CD4-positive, alpha-beta memory T cell (primary cell): ENCODE measurements at regions not wholly inside any gene's neighbourhood (a gene's known extent, or its start where the extent isn't known, plus 50 kb on each side); places are given as distances from the start of the nearest gene placed in this dataset.
"Not testable (repeated sequence)": the region's sequence is repeated elsewhere in the genome, so short reads cannot be mapped to it uniquely, and the experiment has no call there.

Experiments
- CTCF ChIA-PET: fragments of 350-600 bp; sonication (Branson Sonifier 250); formaldehyde crosslinking; loops from one replicate; lab custom pipeline; 2021; ENCODE audit warnings: inconsistent platforms; ENCODE audit not compliant: partially characterized antibody; lab: Charles Lee
- POLR2A ChIA-PET: fragments of 350-600 bp; sonication (Branson Sonifier 250); formaldehyde crosslinking; loops from one replicate; lab custom pipeline; 2021; ENCODE audit not compliant: partially characterized antibody; lab: Charles Lee
- DNase-seq, 5 donors: peaks; one replicate each; pipeline versions ENCODE4 v3.0.0 to v3.0.0-alpha.2; 2020 to 2022; ENCODE audit warnings: mixed read lengths in 1 of 5
- H3K27ac ChIP-seq: one replicate; pipeline ENCODE4 v1.7.0; 2013; ENCODE audit warnings: low read depth, low read length
- H3K27me3 ChIP-seq: 2 replicates; pipeline ENCODE4 v1.7.0; 2013; ENCODE audit warnings: mild to moderate bottlenecking, low read length, moderate library complexity; ENCODE audit not compliant: insufficient read depth
- H3K36me3 ChIP-seq: 2 replicates; pipeline ENCODE4 v1.7.0; 2013; ENCODE audit warnings: mild to moderate bottlenecking, low read length, moderate library complexity; ENCODE audit not compliant: insufficient read depth
- H3K4me1 ChIP-seq: 2 replicates; pipeline ENCODE4 v1.7.0; 2013; ENCODE audit warnings: mild to moderate bottlenecking, low read length, moderate library complexity; ENCODE audit not compliant: insufficient read depth
- H3K4me3 ChIP-seq, 2 donors: one replicate each; pipeline ENCODE4 v1.7.0; 2013; ENCODE audit warnings: low read length in 2 of 2, mild to moderate bottlenecking in 1 of 2
- H3K9me3 ChIP-seq, 2 donors: one replicate each; pipeline ENCODE4 v1.7.0; 2013; ENCODE audit warnings: low read length in 2 of 2, control low read depth in 1 of 2; ENCODE audit not compliant: control insufficient read depth in 1 of 2
- H3K27ac Mint-ChIP-seq, 7 donors: one replicate each; pipeline ENCODE4 v1.8.0; 2020 to 2021; ENCODE audit warnings: mixed read lengths in 7 of 7, mild to moderate bottlenecking in 6 of 7, inconsistent platforms in 3 of 7, moderate library complexity in 3 of 7
- H3K27me3 Mint-ChIP-seq, 2 donors: one replicate each; pipeline ENCODE4 v1.8.0; 2020 to 2021; ENCODE audit warnings: mixed read lengths in 2 of 2
- H3K36me3 Mint-ChIP-seq, 2 donors: one replicate each; pipeline ENCODE4 v1.8.0; 2020 to 2021; ENCODE audit warnings: mixed read lengths in 2 of 2, inconsistent platforms in 1 of 2, mild to moderate bottlenecking in 1 of 2
- H3K4me1 Mint-ChIP-seq, 4 donors: one replicate each; pipeline ENCODE4 v1.8.0; 2020 to 2021; ENCODE audit warnings: mixed read lengths in 4 of 4, mild to moderate bottlenecking in 1 of 4
- H3K4me3 Mint-ChIP-seq, 8 donors: one replicate each; pipeline ENCODE4 v1.8.0; 2020 to 2021; ENCODE audit warnings: mixed read lengths in 8 of 8, mild to moderate bottlenecking in 7 of 8, moderate library complexity in 6 of 8, inconsistent platforms in 3 of 8
- H3K9me3 Mint-ChIP-seq, 8 donors: one replicate each; pipeline ENCODE4 v1.8.0; 2020 to 2021; ENCODE audit warnings: mixed read lengths in 8 of 8, mild to moderate bottlenecking in 5 of 8, inconsistent platforms in 3 of 8, moderate library complexity in 1 of 8
- intact Hi-C: fragments of 100-400 bp; cut with micrococcal nuclease; formaldehyde crosslinking; loops from one replicate; pipeline ENCODE4 v1.15.1; 2023

GRCh38 chrX:56029691-56030090 is 202.5 kb upstream of the KLF8 start:
- Histone ChIP-seq H3K27me3 (no peaks in the 10 kb centered on the region), H3K4me3 (no peak overlapping the region), H3K36me3 (no peaks in the 10 kb centered on the region), H3K9me3 (no peaks in the 10 kb centered on the region), H3K27ac (no peak overlapping the region), H3K4me1 (no peaks in the 10 kb centered on the region)
- H3K9me3 Mint-ChIP-seq, result no peaks in the 10 kb centered on the region
- no peaks in the 10 kb centered on the region for H3K27me3 Mint-ChIP-seq
- no peaks in the 10 kb centered on the region for H3K4me1 Mint-ChIP-seq
- H3K4me3 Mint-ChIP-seq, result no peak overlapping the region
- DNase-seq, result no peak
- ChIA-PET CTCF (no interaction called here), POLR2A (no interaction called here)
- intact Hi-C loops, result no loop called here
- H3K36me3 Mint-ChIP-seq, result no peaks in the 10 kb centered on the region
- H3K27ac Mint-ChIP-seq, result no peak overlapping the region

DNA sequence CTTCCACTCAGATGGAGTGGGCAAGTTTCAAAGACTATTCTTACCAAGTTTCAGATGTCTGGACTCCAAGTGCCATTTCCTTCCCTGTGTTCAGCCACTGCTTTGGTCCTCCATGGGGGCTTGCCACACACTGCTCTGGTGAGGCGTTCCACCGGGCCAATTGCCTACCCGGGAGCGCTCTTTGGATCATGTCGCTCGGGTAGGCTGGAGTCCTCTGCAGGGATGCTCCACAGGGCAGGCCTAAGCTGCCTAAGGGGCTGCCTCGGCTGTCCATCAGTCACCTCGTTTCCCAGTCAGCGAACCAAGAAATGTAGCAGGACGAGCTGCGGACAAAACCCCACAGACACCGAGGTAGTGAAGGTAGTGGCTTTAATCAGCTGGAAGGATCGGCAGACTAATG is 200.7 kb upstream of the KLF8 start:
- Histone ChIP-seq H3K27ac (no peak overlapping the region), H3K4me3 (no peak overlapping the region), H3K36me3 (no peaks in the 10 kb centered on the region), H3K9me3 (no peaks in the 10 kb centered on the region), H3K4me1 (no peaks in the 10 kb centered on the region), H3K27me3 (no peaks in the 10 kb centered on the region)
- DNase-seq, result no peak
- H3K4me3 Mint-ChIP-seq, result no peak overlapping the region
- intact Hi-C loops, result no loop called here
- ChIA-PET POLR2A (no interaction called here), CTCF (no interaction called here)
- H3K27ac Mint-ChIP-seq, result no peak overlapping the region
- peaks cover 0 to 8% (median 4%) of the 10 kb centered on the region in 8 donors for H3K9me3 Mint-ChIP-seq
- no peaks in the 10 kb centered on the region for H3K4me1 Mint-ChIP-seq
- peaks cover 0 to 2% of the 10 kb centered on the region in 2 donors for H3K36me3 Mint-ChIP-seq
- H3K27me3 Mint-ChIP-seq, result no peaks in the 10 kb centered on the region

- POLR2A ChIA-PET, result no interaction called here
- H3K9me3 Mint-ChIP-seq, result peaks cover 0 to 25% (median 9%) of the 10 kb centered on the region in 8 donors
- no peak overlapping the region for H3K4me3 ChIP-seq
- no peak overlapping the region for H3K4me3 Mint-ChIP-seq
- no peaks in the 10 kb centered on the region for H3K4me1 ChIP-seq
- CTCF ChIA-PET, result no interaction called here
- H3K4me1 Mint-ChIP-seq, result no peaks in the 10 kb centered on the region
- no peaks in the 10 kb centered on the region for H3K27me3 Mint-ChIP-seq
- no peaks in the 10 kb centered on the region for H3K27me3 ChIP-seq
- peaks cover 0 to 3% of the 10 kb centered on the region in 2 donors for H3K36me3 Mint-ChIP-seq
- DNase-seq, result no peak
- intact Hi-C loops, result no loop called here
- no peaks in the 10 kb centered on the region for H3K9me3 ChIP-seq
- no peak overlapping the region for H3K27ac ChIP-seq
- no peaks in the 10 kb centered on the region for H3K36me3 ChIP-seq
- no peak overlapping the region for H3K27ac Mint-ChIP-seq
Measured at GRCh38 chrX:56033495-56034180, 198.5 kb upstream of the KLF8 start.

- POLR2A ChIA-PET, CTCF ChIA-PET, H3K27ac Mint-ChIP-seq, intact Hi-C loops, H3K4me1 ChIP-seq, H3K27me3 ChIP-seq, H3K4me3 ChIP-seq, H3K9me3 ChIP-seq, H3K4me3 Mint-ChIP-seq, DNase-seq, H3K27me3 Mint-ChIP-seq, H3K4me1 Mint-ChIP-seq, H3K27ac ChIP-seq, H3K36me3 ChIP-seq: not testable (repeated sequence)
- Mint-ChIP-seq H3K9me3 (peaks cover 4 to 47% (median 36%) of the 10 kb centered on the region in 8 donors), H3K36me3 (peaks cover 18% of the 10 kb centered on the region in 2 donors)
Measured at GRCh38 chrX:56052673-56053330, 179.4 kb upstream of the KLF8 start.

- no peak for DNase-seq
- Mint-ChIP-seq H3K27me3 (no peaks in the 10 kb centered on the region), H3K27ac (no peak overlapping the region), H3K4me3 (no peak overlapping the region), H3K9me3 (peaks cover 4 to 63% (median 49%) of the 10 kb centered on the region in 8 donors), H3K4me1 (no peaks in the 10 kb centered on the region), H3K36me3 (peaks cover 21 to 35% of the 10 kb centered on the region in 2 donors)
- CTCF ChIA-PET, result no interaction called here
- POLR2A ChIA-PET, result no interaction called here
- H3K27ac ChIP-seq, result no peak overlapping the region
- intact Hi-C loops, result no loop called here
- H3K27me3 ChIP-seq, result no peaks in the 10 kb centered on the region
- no peak overlapping the region for H3K4me3 ChIP-seq
- no peaks in the 10 kb centered on the region for H3K9me3 ChIP-seq
- no peaks in the 10 kb centered on the region for H3K36me3 ChIP-seq
- H3K4me1 ChIP-seq, result no peaks in the 10 kb centered on the region
Measured at GRCh38 chrX:56057325-56057724, 174.8 kb upstream of the KLF8 start.

DNA sequence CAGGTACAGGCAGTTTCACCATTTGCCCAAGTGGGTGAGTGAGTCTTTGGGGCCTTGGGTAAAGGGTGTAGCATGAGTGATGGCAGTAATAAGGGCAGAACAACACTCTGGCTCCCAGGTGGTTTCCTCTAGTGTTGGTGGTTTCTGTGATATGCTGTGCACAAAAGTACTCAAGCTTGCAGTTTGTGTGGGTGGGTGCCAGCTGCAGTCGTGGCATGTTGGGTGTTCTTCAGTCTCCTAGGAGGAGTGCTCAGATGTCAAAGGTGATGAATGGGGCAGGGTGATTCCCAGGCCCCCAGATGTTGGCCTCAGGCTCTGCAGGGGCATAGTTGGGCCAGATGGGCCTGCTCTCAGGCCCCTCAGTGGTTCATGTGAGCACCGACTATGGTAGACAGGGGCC is 166.1 kb upstream of the KLF8 start:
- no peaks in the 10 kb centered on the region for H3K27me3 ChIP-seq
- ChIA-PET CTCF (no interaction called here), POLR2A (no interaction called here)
- Mint-ChIP-seq H3K4me1 (peaks cover 9 to 32% (median 12%) of the 10 kb centered on the region in 4 donors), H3K27ac (peak overlapping the region in 2 of 7 donors; percentile 8 to 18), H3K9me3 (peaks cover 0 to 39% (median 24%) of the 10 kb centered on the region in 8 donors), H3K36me3 (peaks cover 11% of the 10 kb centered on the region in 2 donors), H3K4me3 (no peak overlapping the region), H3K27me3 (no peaks in the 10 kb centered on the region)
- H3K4me1 ChIP-seq, result peaks cover 27% of the 10 kb centered on the region
- no peaks in the 10 kb centered on the region for H3K9me3 ChIP-seq
- DNase-seq, result no peak
- intact Hi-C loops, result no loop called here
- no peak overlapping the region for H3K27ac ChIP-seq
- H3K4me3 ChIP-seq, result no peak overlapping the region
- H3K36me3 ChIP-seq, result no peaks in the 10 kb centered on the region

DNA sequence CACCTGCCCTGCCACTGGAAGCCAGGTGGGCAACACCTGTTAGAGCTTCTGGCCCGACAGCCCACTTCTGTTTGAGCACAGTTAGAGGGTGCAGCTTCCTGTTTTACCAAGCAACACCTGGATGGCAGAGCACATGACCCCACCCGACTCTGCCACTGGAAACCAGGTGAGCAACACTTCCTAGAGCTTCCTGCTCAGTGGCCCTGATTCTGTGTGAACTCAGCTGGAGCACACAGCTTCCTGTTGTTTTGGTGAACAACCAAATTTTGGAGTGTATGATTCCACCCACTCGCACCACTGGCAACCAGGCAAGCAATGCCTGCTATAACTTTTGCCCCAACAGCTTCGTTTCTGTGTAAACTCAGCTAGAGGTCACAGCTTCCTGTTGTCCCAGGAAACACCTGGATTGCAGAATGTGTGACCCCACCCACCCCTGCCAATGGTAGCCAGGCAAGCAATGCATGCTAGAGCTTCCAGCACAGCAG is 163.8 kb upstream of the KLF8 start:
- Histone ChIP-seq H3K4me1 (peaks cover 27% of the 10 kb centered on the region), H3K9me3 (no peaks in the 10 kb centered on the region), H3K36me3 (no peaks in the 10 kb centered on the region), H3K27me3 (no peaks in the 10 kb centered on the region), H3K27ac (no peak overlapping the region), H3K4me3 (no peak overlapping the region)
- intact Hi-C loops, result no loop called here
- POLR2A ChIA-PET, result interaction anchor here (0.6 to 1.0 kb wide), 2 partner anchors 160 to 496 kb away, joined by 3 read pairs; no protein-coding TSS in a partner anchor
- CTCF ChIA-PET, result no interaction called here
- H3K27me3 Mint-ChIP-seq, result no peaks in the 10 kb centered on the region
- H3K36me3 Mint-ChIP-seq, result peaks cover 2 to 4% of the 10 kb centered on the region in 2 donors
- peak overlapping the region; percentile 11 to 83 (median 52) for H3K27ac Mint-ChIP-seq
- H3K9me3 Mint-ChIP-seq, result peaks cover 0 to 17% (median 7%) of the 10 kb centered on the region in 8 donors
- peak in 4 of 5 donors; percentile 1 to 24 (median 9) for DNase-seq
- H3K4me3 Mint-ChIP-seq, result peak overlapping the region in 3 of 8 donors; percentile 27 to 53 (median 43)
- H3K4me1 Mint-ChIP-seq, result peaks cover 9 to 32% (median 11%) of the 10 kb centered on the region in 4 donors
